ENCODE measurements at regions not wholly inside any gene's neighbourhood (a gene's known extent, or its start where the extent isn't known, plus 50 kb on each side); places are given as distances from the start of the nearest gene placed in this dataset.

DNA sequence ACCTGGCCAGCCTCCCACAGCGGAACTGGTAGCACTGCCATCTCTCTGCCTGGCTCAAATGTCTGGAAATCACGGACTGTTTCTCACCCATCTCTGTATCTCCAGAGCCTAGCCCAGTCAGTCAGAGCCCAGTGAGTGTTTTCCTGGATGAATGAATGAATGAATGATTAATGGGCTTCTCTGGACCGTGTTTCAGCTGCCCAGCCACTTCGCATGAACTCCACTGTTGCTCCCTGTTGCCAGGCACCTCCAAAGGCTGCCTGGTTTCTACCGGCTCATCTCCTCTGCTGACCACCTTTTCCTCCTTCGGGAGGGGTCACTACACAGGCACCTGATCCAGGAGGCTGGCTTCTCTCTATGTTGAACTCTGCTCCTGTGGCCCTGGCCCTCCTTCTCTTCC lies 91.0 kb upstream of the SDK2 start:
- H3K79me2 ChIP-seq (ENCODE audit: insufficient read depth, low read length): no peaks in the 10 kb centered on the region
- H3K4me2 ChIP-seq (ENCODE audit: low read length): no peak overlapping the region
- H4K20me1 ChIP-seq (ENCODE audit: insufficient read depth, low read length): no peaks in the 10 kb centered on the region
- H3K9me3 ChIP-seq (ENCODE audit: low read length): no peaks in the 10 kb centered on the region
- H3K27me3 ChIP-seq (ENCODE audit: insufficient read depth, low read length): no peaks in the 10 kb centered on the region; the same call in 1 of the 2 replicates
- H3F3A ChIP-seq (ENCODE audit: insufficient read depth, low read length): no peaks in the 10 kb centered on the region
- no peaks in the 10 kb centered on the region for H3K9me2 ChIP-seq (ENCODE audit: low read depth, low read length)
- no peak overlapping the region for H3K27ac ChIP-seq (ENCODE audit: low read depth, low read length, poor library complexity, severe bottlenecking)
- H2AFZ ChIP-seq (ENCODE audit: low read length): no peak overlapping the region
- H3K36me3 ChIP-seq (ENCODE audit: insufficient read depth, low read length): no peaks in the 10 kb centered on the region
- no peak overlapping the region for H3K9ac ChIP-seq (ENCODE audit: low read length)
- H3K4me3 ChIP-seq (ENCODE audit: low read depth, low read length, poor library complexity, severe bottlenecking): no peak overlapping the region
- H3K4me1 ChIP-seq (ENCODE audit: insufficient read depth, low read length, severe bottlenecking): no peaks in the 10 kb centered on the region
- TF ChIP-seq CTCF (IDR thresholded peaks at IDR 0.05; ENCODE audit: low read length) (no peak), EZH2 (IDR thresholded peaks at IDR 0.05; ENCODE audit: borderline replicate concordance, low read length) (no peak)

DNA sequence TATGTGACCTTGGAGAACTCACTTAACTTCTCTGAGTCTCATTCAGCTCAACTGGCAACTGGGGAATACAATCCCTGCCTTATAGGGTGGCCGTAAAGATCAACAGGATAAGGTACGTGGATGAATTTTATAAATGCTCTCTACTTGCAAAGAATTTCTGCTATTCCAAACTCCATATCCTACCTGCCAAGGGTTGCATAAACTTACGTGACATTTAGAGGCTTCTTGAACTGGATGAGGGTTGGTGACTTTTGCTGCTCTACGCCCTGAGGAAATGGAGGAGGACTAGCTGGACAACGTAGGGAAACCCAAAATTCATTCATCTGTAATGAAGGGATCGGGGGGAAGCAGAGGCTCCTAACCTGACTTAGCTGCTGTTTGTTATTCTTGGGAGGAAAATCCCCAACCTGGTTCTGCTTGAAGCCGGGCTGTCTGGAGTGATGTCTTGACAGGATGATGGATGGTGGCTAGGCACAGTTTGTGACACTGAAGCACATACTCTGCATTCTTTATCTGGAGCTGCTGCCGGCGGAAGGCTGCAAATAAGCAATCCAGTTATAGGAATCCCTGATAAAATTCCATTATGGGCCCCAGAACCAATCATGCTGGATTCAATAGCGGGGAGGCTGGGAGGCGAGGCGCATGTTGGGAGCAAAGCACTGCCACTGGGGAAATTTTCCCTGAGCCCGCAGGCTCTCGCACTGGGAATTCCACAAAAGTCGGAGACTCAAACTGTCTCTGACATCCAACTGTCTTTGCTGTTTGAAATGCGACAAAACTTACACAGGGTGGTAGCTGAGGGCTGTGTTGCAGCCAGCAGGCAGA lies 94.7 kb upstream of the SDK2 start:
- no peak overlapping the region for H3K4me2 ChIP-seq (ENCODE audit: low read length)
- H3F3A ChIP-seq (ENCODE audit: insufficient read depth, low read length): no peaks in the 10 kb centered on the region
- no peak overlapping the region for H2AFZ ChIP-seq (ENCODE audit: low read length)
- H3K4me3 ChIP-seq (ENCODE audit: low read depth, low read length, poor library complexity, severe bottlenecking): no peak overlapping the region
- H3K27me3 ChIP-seq (ENCODE audit: insufficient read depth, low read length): no peaks in the 10 kb centered on the region
- no peaks in the 10 kb centered on the region for H3K9me3 ChIP-seq (ENCODE audit: low read length)
- H4K20me1 ChIP-seq (ENCODE audit: insufficient read depth, low read length): no peaks in the 10 kb centered on the region
- no peak overlapping the region for H3K9ac ChIP-seq (ENCODE audit: low read length)
- H3K27ac ChIP-seq (ENCODE audit: low read depth, low read length, poor library complexity, severe bottlenecking): no peak overlapping the region
- H3K79me2 ChIP-seq (ENCODE audit: insufficient read depth, low read length): no peaks in the 10 kb centered on the region
- no peaks in the 10 kb centered on the region for H3K9me2 ChIP-seq (ENCODE audit: low read depth, low read length)
- H3K36me3 ChIP-seq (ENCODE audit: insufficient read depth, low read length): no peaks in the 10 kb centered on the region
- no peaks in the 10 kb centered on the region for H3K4me1 ChIP-seq (ENCODE audit: insufficient read depth, low read length, severe bottlenecking)
- TF ChIP-seq CTCF (IDR thresholded peaks at IDR 0.05; ENCODE audit: low read length): no peak
- no peak for TF ChIP-seq EZH2 (IDR thresholded peaks at IDR 0.05; ENCODE audit: borderline replicate concordance, low read length)

DNA sequence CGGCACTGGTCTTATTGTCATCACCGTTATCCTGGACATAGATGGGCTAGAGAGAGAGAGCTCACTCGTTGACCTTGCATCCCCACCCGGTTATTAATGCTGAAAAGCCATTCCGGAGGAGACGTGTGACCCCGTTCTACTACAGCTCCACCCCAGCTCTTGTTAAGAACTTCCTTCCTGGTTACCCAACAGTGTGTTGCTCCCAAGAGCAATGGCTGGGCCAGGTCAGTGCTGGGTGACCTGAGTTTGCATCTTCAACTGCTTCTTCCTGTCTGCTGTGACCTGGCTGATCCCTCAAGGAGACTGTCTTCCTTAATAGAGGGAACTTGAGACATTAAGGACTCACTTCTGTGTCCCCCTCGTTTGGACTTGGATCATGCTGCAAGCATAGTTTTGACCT lies 96.1 kb upstream of the SDK2 start:
- Histone ChIP-seq H2AFZ (ENCODE audit: low read length) (no peak overlapping the region), H3K9me2 (ENCODE audit: low read depth, low read length) (no peaks in the 10 kb centered on the region), H3K4me3 (ENCODE audit: low read depth, low read length, poor library complexity, severe bottlenecking) (no peak overlapping the region), H3K27me3 (ENCODE audit: insufficient read depth, low read length) (no peaks in the 10 kb centered on the region), H4K20me1 (ENCODE audit: insufficient read depth, low read length) (no peaks in the 10 kb centered on the region), H3K27ac (ENCODE audit: low read depth, low read length, poor library complexity, severe bottlenecking) (no peak overlapping the region), H3K4me1 (ENCODE audit: insufficient read depth, low read length, severe bottlenecking) (no peaks in the 10 kb centered on the region), H3F3A (ENCODE audit: insufficient read depth, low read length) (no peaks in the 10 kb centered on the region), H3K4me2 (ENCODE audit: low read length) (no peak overlapping the region), H3K79me2 (ENCODE audit: insufficient read depth, low read length) (no peaks in the 10 kb centered on the region), H3K9ac (ENCODE audit: low read length) (no peak overlapping the region), H3K9me3 (ENCODE audit: low read length) (no peaks in the 10 kb centered on the region), H3K36me3 (ENCODE audit: insufficient read depth, low read length) (no peaks in the 10 kb centered on the region)
- TF ChIP-seq CTCF (IDR thresholded peaks at IDR 0.05; ENCODE audit: low read length): no peak
- TF ChIP-seq EZH2 (IDR thresholded peaks at IDR 0.05; ENCODE audit: borderline replicate concordance, low read length): no peak

Data from OCI-LY1 (cell line).